ENCODE measurements at regions not wholly inside any gene's neighbourhood (a gene's known extent, or its start where the extent isn't known, plus 50 kb on each side); places are given as distances from the start of the nearest gene placed in this dataset.
"Not testable (repeated sequence)": the region's sequence is repeated elsewhere in the genome, so short reads cannot be mapped to it uniquely, and the experiment has no call there.

DNA sequence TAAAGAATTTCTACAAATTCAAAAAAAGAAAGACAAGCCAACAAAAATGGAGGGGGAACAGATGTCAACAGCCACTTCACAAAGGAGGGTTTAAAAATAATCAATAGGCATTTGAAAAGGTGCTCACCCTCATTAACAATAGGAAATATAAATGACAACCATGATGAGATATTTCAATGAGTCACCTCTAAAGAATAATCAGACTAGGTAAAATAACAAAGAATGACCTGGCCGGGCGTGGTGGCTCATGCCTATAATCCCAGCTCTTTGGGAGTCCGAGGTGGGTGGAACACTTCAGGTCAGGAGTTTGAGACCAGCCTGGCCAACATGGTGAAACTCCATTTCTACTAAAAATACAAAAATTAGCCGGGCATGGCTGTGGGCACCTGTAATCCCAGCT lies 133.6 kb downstream of the KCNE4 start:
- H3K27me3 Mint-ChIP-seq = no peaks in the 10 kb centered on the region
- 88% methylated on average over 4 of the region's 4 CpGs for WGBS (ENCODE audit: insufficient coverage)

DNA sequence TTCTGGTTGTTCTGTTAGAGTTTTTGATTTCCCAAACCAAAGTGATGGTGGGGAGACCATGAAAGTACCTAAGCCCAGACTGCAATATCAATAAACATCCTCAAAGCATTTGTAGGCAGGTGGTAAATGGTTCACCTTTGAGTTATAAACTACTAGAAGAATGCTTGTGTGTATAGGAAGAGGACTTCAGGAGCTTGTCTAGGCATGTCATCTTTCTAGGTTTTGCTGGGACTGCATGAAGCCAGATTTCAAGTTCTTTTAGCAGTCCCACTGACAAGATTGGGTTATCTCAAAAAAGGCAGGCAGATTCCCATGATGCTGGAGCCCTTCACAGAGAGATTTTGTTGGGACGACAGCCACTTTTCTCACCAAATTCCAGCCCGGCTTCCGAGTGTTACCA lies 135.3 kb downstream of the KCNE4 start:
- Mint-ChIP-seq H3K4me3 (no peak overlapping the region), H3K27ac (no peak overlapping the region), H3K27me3 (no peaks in the 10 kb centered on the region), H3K4me1 (no peaks in the 10 kb centered on the region), H3K9me3 (ENCODE audit: insufficient read depth) (no peaks in the 10 kb centered on the region)
- Histone ChIP-seq H4K20me1 (ENCODE audit: control insufficient read depth, insufficient read depth, low read length, poor library complexity, severe bottlenecking) (no peaks in the 10 kb centered on the region), H2AFZ (ENCODE audit: insufficient read depth, low read depth, low read length, poor library complexity, severe bottlenecking) (no peak overlapping the region), H3K4me1 (ENCODE audit: control insufficient read depth in 2 of 2, insufficient read depth in 2 of 2, low read length in 2 of 2) (no peaks in the 10 kb centered on the region), H3K27ac (ENCODE audit: low read length in 2 of 2) (no peak overlapping the region), H3K79me2 (ENCODE audit: control insufficient read depth, insufficient read depth, low read length) (no peaks in the 10 kb centered on the region), H3K4me3 (ENCODE audit: control extremely low read depth in 1 of 5, extremely low read depth in 1 of 5, insufficient read depth in 1 of 5, low read depth in 2 of 5, low read length in 4 of 5) (no peak overlapping the region), H3K36me3 (replicated peaks in 1 of 2; ENCODE audit: control extremely low read depth in 1 of 2, control insufficient read depth in 1 of 2, extremely low read depth in 1 of 2, insufficient read depth in 2 of 2, low read length in 1 of 2) (no peaks in the 10 kb centered on the region), H3K27me3 (replicated peaks in 1 of 4; ENCODE audit: control extremely low read depth in 1 of 4, control insufficient read depth in 3 of 4, insufficient read depth in 4 of 4, low read length in 3 of 4) (no peaks in the 10 kb centered on the region), H3K4me2 (replicated peaks; ENCODE audit: low read depth, low read length, poor library complexity, severe bottlenecking) (no peak overlapping the region), H3K9ac (ENCODE audit: low read length) (no peak overlapping the region), H3K9me3 (ENCODE audit: control extremely low read depth in 1 of 3, control insufficient read depth in 2 of 3, insufficient read depth in 1 of 3, low read length in 2 of 3) (no peaks in the 10 kb centered on the region)
- WGBS (ENCODE audit: insufficient coverage) = 100% methylated on average over 2 of the region's 3 CpGs
- TF ChIP-seq, protein P1, sequence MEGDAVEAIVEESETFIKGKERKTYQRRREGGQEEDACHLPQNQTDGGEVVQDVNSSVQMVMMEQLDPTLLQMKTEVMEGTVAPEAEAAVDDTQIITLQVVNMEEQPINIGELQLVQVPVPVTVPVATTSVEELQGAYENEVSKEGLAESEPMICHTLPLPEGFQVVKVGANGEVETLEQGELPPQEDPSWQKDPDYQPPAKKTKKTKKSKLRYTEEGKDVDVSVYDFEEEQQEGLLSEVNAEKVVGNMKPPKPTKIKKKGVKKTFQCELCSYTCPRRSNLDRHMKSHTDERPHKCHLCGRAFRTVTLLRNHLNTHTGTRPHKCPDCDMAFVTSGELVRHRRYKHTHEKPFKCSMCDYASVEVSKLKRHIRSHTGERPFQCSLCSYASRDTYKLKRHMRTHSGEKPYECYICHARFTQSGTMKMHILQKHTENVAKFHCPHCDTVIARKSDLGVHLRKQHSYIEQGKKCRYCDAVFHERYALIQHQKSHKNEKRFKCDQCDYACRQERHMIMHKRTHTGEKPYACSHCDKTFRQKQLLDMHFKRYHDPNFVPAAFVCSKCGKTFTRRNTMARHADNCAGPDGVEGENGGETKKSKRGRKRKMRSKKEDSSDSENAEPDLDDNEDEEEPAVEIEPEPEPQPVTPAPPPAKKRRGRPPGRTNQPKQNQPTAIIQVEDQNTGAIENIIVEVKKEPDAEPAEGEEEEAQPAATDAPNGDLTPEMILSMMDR (IDR thresholded peaks at IDR 0.05) = no peak
- no peak for TF ChIP-seq EZH2 (IDR thresholded peaks at IDR 0.05; ENCODE audit: borderline replicate concordance, insufficient read depth, low read depth, low read length, poor library complexity, severe bottlenecking)
- ChIA-PET CTCF (no interaction called here), POLR2A (no interaction called here)
- ATAC-seq (ENCODE audit: low read depth) (no peak), DNase-seq (no peak)
- intact Hi-C loops (cut with micrococcal nuclease) = no loop called here

More for the DNA sequence above, 133.6 kb downstream of the KCNE4 start:
- H3K4me3 Mint-ChIP-seq = no peak overlapping the region
- ChIA-PET CTCF (no interaction called here), POLR2A (no interaction called here)
- no peaks in the 10 kb centered on the region for H3K4me1 Mint-ChIP-seq
- H3K4me1 ChIP-seq (ENCODE audit: control insufficient read depth in 2 of 2, insufficient read depth in 2 of 2, low read length in 2 of 2) = no peaks in the 10 kb centered on the region
- no peak overlapping the region for H3K27ac Mint-ChIP-seq
- H3K27ac ChIP-seq (ENCODE audit: low read length in 2 of 2) = no peak overlapping the region
- H3K27me3 ChIP-seq (replicated peaks in 1 of 4; ENCODE audit: control extremely low read depth in 1 of 4, control insufficient read depth in 3 of 4, insufficient read depth in 4 of 4, low read length in 3 of 4) = no peaks in the 10 kb centered on the region
- no peak overlapping the region for H3K4me2 ChIP-seq (replicated peaks; ENCODE audit: low read depth, low read length, poor library complexity, severe bottlenecking)
- DNase-seq (no peak), ATAC-seq (ENCODE audit: low read depth) (no peak)
- H3K79me2 ChIP-seq (ENCODE audit: control insufficient read depth, insufficient read depth, low read length) = no peaks in the 10 kb centered on the region
- no peak overlapping the region for H3K9ac ChIP-seq (ENCODE audit: low read length)
- H3K4me3 ChIP-seq (ENCODE audit: control extremely low read depth in 1 of 5, extremely low read depth in 1 of 5, insufficient read depth in 1 of 5, low read depth in 2 of 5, low read length in 4 of 5) = no peak overlapping the region
- H3K36me3 ChIP-seq (replicated peaks in 1 of 2; ENCODE audit: control extremely low read depth in 1 of 2, control insufficient read depth in 1 of 2, extremely low read depth in 1 of 2, insufficient read depth in 2 of 2, low read length in 1 of 2) = no peaks in the 10 kb centered on the region
- H3K9me3 ChIP-seq (ENCODE audit: control extremely low read depth in 1 of 3, control insufficient read depth in 2 of 3, insufficient read depth in 1 of 3, low read length in 2 of 3) = no peaks in the 10 kb centered on the region
- H4K20me1 ChIP-seq (ENCODE audit: control insufficient read depth, insufficient read depth, low read length, poor library complexity, severe bottlenecking) = no peaks in the 10 kb centered on the region
- intact Hi-C loops (cut with micrococcal nuclease) = no loop called here
- H2AFZ ChIP-seq (ENCODE audit: insufficient read depth, low read depth, low read length, poor library complexity, severe bottlenecking) = no peak overlapping the region
- no peak for TF ChIP-seq EZH2 (IDR thresholded peaks at IDR 0.05; ENCODE audit: borderline replicate concordance, insufficient read depth, low read depth, low read length, poor library complexity, severe bottlenecking)
- TF ChIP-seq, protein P1 (IDR thresholded peaks at IDR 0.05) = no peak
- no peaks in the 10 kb centered on the region for H3K9me3 Mint-ChIP-seq (ENCODE audit: insufficient read depth)

DNA sequence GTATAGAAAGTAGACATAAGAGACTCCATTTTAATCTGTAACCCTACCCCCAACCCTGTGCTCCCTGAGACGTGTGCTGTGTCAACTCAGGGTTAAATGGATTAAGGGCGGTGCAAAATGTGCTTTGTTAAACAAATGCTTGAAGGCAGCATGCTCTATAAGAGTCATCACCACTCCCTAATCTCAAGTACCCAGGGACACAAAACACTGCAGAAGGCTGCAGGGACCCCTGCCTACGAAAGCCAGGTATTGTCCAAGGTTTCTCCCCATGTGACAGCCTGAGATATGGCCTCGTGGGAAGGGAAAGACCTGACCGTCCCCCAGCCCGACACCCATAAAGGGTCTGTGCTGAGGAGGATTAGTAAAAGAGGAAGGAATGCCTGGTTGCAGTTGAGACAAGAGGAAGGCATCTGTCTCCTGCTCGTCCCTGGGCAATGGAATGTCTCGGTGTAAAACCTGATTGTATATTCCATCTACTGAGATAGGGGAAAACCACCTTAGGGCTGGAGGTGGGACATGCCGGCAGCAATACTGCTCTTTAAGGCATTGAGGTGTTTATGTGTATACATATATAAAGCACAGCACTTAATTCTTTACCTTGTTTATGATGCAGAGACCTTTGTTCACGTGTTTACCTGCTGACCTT lies 138.7 kb downstream of the KCNE4 start:
- H3K4me3 ChIP-seq (ENCODE audit: control extremely low read depth in 1 of 5, extremely low read depth in 1 of 5, insufficient read depth in 1 of 5, low read depth in 2 of 5, low read length in 4 of 5); intact Hi-C loops (cut with micrococcal nuclease): not testable (repeated sequence)
- WGBS (ENCODE audit: insufficient coverage) = 0% methylated on average over 1 of the region's 10 CpGs

More for the DNA sequence above, 138.7 kb downstream of the KCNE4 start:
- H3K9me3 Mint-ChIP-seq (ENCODE audit: insufficient read depth); H3K27ac ChIP-seq (ENCODE audit: low read length in 2 of 2); H4K20me1 ChIP-seq (ENCODE audit: control insufficient read depth, insufficient read depth, low read length, poor library complexity, severe bottlenecking); H3K9me3 ChIP-seq (ENCODE audit: control extremely low read depth in 1 of 3, control insufficient read depth in 2 of 3, insufficient read depth in 1 of 3, low read length in 2 of 3); H3K36me3 ChIP-seq (replicated peaks in 1 of 2; ENCODE audit: control extremely low read depth in 1 of 2, control insufficient read depth in 1 of 2, extremely low read depth in 1 of 2, insufficient read depth in 2 of 2, low read length in 1 of 2); H3K27me3 ChIP-seq (replicated peaks in 1 of 4; ENCODE audit: control extremely low read depth in 1 of 4, control insufficient read depth in 3 of 4, insufficient read depth in 4 of 4, low read length in 3 of 4); H3K27me3 Mint-ChIP-seq; H3K27ac Mint-ChIP-seq; H3K9ac ChIP-seq (ENCODE audit: low read length); H3K4me1 ChIP-seq (ENCODE audit: control insufficient read depth in 2 of 2, insufficient read depth in 2 of 2, low read length in 2 of 2); CTCF ChIA-PET; H2AFZ ChIP-seq (ENCODE audit: insufficient read depth, low read depth, low read length, poor library complexity, severe bottlenecking); H3K4me1 Mint-ChIP-seq; H3K4me3 Mint-ChIP-seq; H3K79me2 ChIP-seq (ENCODE audit: control insufficient read depth, insufficient read depth, low read length); ATAC-seq (ENCODE audit: low read depth); DNase-seq; H3K4me2 ChIP-seq (replicated peaks; ENCODE audit: low read depth, low read length, poor library complexity, severe bottlenecking); POLR2A ChIA-PET: not testable (repeated sequence)

All from B cell (primary cell).